WTC11 (cell line): ENCODE measurements at regions not wholly inside any gene's neighbourhood (a gene's known extent, or its start where the extent isn't known, plus 50 kb on each side); places are given as distances from the start of the nearest gene placed in this dataset.

ENCODE experiments used
- AFF4 ChIP-seq: sonication (generic); formaldehyde crosslinking; IDR thresholded peaks from 2 replicates; pipeline ENCODE4 v1.8.1; 2023; ENCODE audit warnings: mild to moderate bottlenecking, missing genetic modification reagents, borderline replicate concordance
- CTCF ChIP-seq: fragments of 200-600 bp; IDR thresholded peaks from 2 replicates; pipeline ENCODE4 v1.8.0; 2022; ENCODE audit warnings: antibody characterized with exemption
- EMX1 ChIP-seq: fragments of 250-450 bp; sonication (Bioruptor Pico); IDR thresholded peaks from 2 replicates; pipeline ENCODE4 v1.8.0; 2021; ENCODE audit warnings: mild to moderate bottlenecking
- PRRX2 ChIP-seq: fragments of 250-450 bp; sonication (Bioruptor Pico); IDR thresholded peaks from 2 replicates; pipeline ENCODE4 v1.8.0; 2021; ENCODE audit warnings: mild to moderate bottlenecking
- STAT6 ChIP-seq: sonication (generic); formaldehyde crosslinking; conservative IDR thresholded peaks from 2 replicates; pipeline ENCODE4 v1.8.1; 2023; ENCODE audit warnings: mild to moderate bottlenecking, low read depth, missing genetic modification reagents, moderate library complexity
- ZNF121 ChIP-seq: sonication (generic); formaldehyde crosslinking; IDR thresholded peaks from 2 replicates; pipeline ENCODE4 v1.8.0; 2023; ENCODE audit warnings: missing genetic modification reagents
- ZNF232 ChIP-seq: sonication (generic); formaldehyde crosslinking; IDR thresholded peaks from 2 replicates; pipeline ENCODE4 v1.8.0; 2022; ENCODE audit warnings: mild to moderate bottlenecking, missing genetic modification reagents

GRCh38 chr13:70905035-70905434 lies 796.8 kb upstream of the KLHL1 start:
- TF ChIP-seq CTCF (no peak), AFF4 (no peak), STAT6 (CRISPR knock-in tag) (no peak), ZNF232 (CRISPR knock-in tag) (no peak), PRRX2 (CRISPR knock-in tag) (no peak), EMX1 (CRISPR knock-in tag) (no peak), ZNF121 (CRISPR knock-in tag) (no peak)
